H9 (cell line): ENCODE measurements at regions not wholly inside any gene's neighbourhood (a gene's known extent, or its start where the extent isn't known, plus 50 kb on each side); places are given as distances from the start of the nearest gene placed in this dataset.

ENCODE experiments used
- DNase-seq: peaks from one replicate; pipeline ENCODE4 v3.0.0-alpha.2; 2017
- H2AFZ ChIP-seq: one replicate; pipeline ENCODE4 v1.6.1; 2013; ENCODE audit warnings: mild to moderate bottlenecking, low read length, control low read depth, moderate library complexity
- H2AK5ac ChIP-seq: 2 replicates; pipeline ENCODE4 v1.6.1; 2013; ENCODE audit warnings: low read length, control low read depth, mixed read lengths; ENCODE audit not compliant: insufficient read length
- H2BK120ac ChIP-seq: one replicate; pipeline ENCODE4 v1.6.1; 2013; ENCODE audit warnings: low read depth, mild to moderate bottlenecking, low read length, control low read depth, inconsistent platforms; ENCODE audit not compliant: poor library complexity, severe bottlenecking
- H2BK12ac ChIP-seq: 2 replicates; pipeline ENCODE4 v1.6.1; 2013; ENCODE audit warnings: low read length, control low read depth, mixed read lengths, low read depth; ENCODE audit not compliant: insufficient read length
- H2BK15ac ChIP-seq: 2 replicates; pipeline ENCODE4 v1.6.1; 2013; ENCODE audit warnings: low read depth, low read length, control low read depth
- H2BK20ac ChIP-seq: one replicate; pipeline ENCODE4 v1.6.1; 2013; ENCODE audit warnings: low read depth, mild to moderate bottlenecking, low read length, control low read depth, inconsistent platforms; ENCODE audit not compliant: poor library complexity, severe bottlenecking
- H2BK5ac ChIP-seq: 2 replicates; pipeline ENCODE4 v1.6.1; 2013; ENCODE audit warnings: low read length, control low read depth, mixed read lengths; ENCODE audit not compliant: insufficient read length
- H3K14ac ChIP-seq: 2 replicates; pipeline ENCODE4 v1.6.1; 2013; ENCODE audit warnings: low read length, control low read depth; ENCODE audit not compliant: insufficient read depth
- H3K18ac ChIP-seq: 2 replicates; pipeline ENCODE4 v1.6.1; 2013; ENCODE audit warnings: low read depth, mild to moderate bottlenecking, mixed read lengths, low read length, control low read depth; ENCODE audit not compliant: insufficient read length
- H3K23ac ChIP-seq: 2 replicates; pipeline ENCODE4 v1.6.1; 2013; ENCODE audit warnings: low read length, control low read depth, mixed read lengths, low read depth; ENCODE audit not compliant: insufficient read length
- H3K23me2 ChIP-seq: 2 replicates; pipeline ENCODE4 v1.6.1; 2013; ENCODE audit warnings: low read depth, mild to moderate bottlenecking, mixed read lengths, low read length, control low read depth; ENCODE audit not compliant: insufficient read length, poor library complexity, severe bottlenecking
- H3K27ac ChIP-seq: 2 replicates; pipeline ENCODE4 v1.5.1; 2013; ENCODE audit warnings: low read length, control low read depth, mixed read lengths, low read depth; ENCODE audit not compliant: insufficient read length
- H3K27me3 ChIP-seq: 2 replicates; pipeline ENCODE4 v1.6.1; 2013; ENCODE audit warnings: low read length, control low read depth, inconsistent platforms; ENCODE audit not compliant: insufficient read depth
- H3K4ac ChIP-seq: 2 replicates; pipeline ENCODE4 v1.6.1; 2013; ENCODE audit warnings: low read depth, mild to moderate bottlenecking, control low read depth, inconsistent platforms, low read length, moderate library complexity
- H3K4me1 ChIP-seq: 2 replicates; pipeline ENCODE4 v1.6.1; 2013; ENCODE audit warnings: low read length, control low read depth, inconsistent platforms; ENCODE audit not compliant: insufficient read depth
- H3K4me2 ChIP-seq: 2 replicates; pipeline ENCODE4 v1.6.1; 2013; ENCODE audit warnings: low read length, control low read depth, mixed read lengths; ENCODE audit not compliant: insufficient read length, insufficient read depth
- H3K56ac ChIP-seq: 2 replicates; pipeline ENCODE4 v1.6.1; 2013; ENCODE audit warnings: low read depth, mild to moderate bottlenecking, mixed read lengths, low read length, control low read depth; ENCODE audit not compliant: insufficient read length
- H3K79me1 ChIP-seq: 2 replicates; pipeline ENCODE4 v1.6.1; 2013; ENCODE audit warnings: low read depth, mild to moderate bottlenecking, moderate library complexity, low read length, control low read depth, inconsistent platforms; ENCODE audit not compliant: insufficient read depth, poor library complexity, severe bottlenecking
- H3K79me2 ChIP-seq: 2 replicates; pipeline ENCODE4 v1.6.1; 2013; ENCODE audit warnings: low read length, control low read depth, inconsistent platforms; ENCODE audit not compliant: insufficient read depth
- H3K9ac ChIP-seq: 2 replicates; pipeline ENCODE4 v1.6.1; 2013; ENCODE audit warnings: low read length, control low read depth, mixed read lengths; ENCODE audit not compliant: insufficient read length; ENCODE audit errors: extremely low read depth
- H3K9me3 ChIP-seq: one replicate; pipeline ENCODE4 v1.6.1; 2013; ENCODE audit warnings: low read depth, low read length, inconsistent platforms; ENCODE audit not compliant: control insufficient read depth
- H3T11ph ChIP-seq: one replicate; pipeline ENCODE4 v1.6.1; 2013; ENCODE audit warnings: mild to moderate bottlenecking, low read length, control low read depth, inconsistent platforms
- H4K20me1 ChIP-seq: one replicate; pipeline ENCODE4 v1.6.1; 2013; ENCODE audit not compliant: control insufficient read depth, insufficient read length, insufficient read depth
- H4K5ac ChIP-seq: 2 replicates; pipeline ENCODE4 v1.6.1; 2013; ENCODE audit warnings: low read depth, mild to moderate bottlenecking, mixed read lengths, low read length, control low read depth; ENCODE audit not compliant: insufficient read length
- H4K8ac ChIP-seq: replicated peaks from 2 replicates; pipeline ENCODE4 v1.6.1; 2013; ENCODE audit warnings: low read length, control low read depth, mixed read lengths, low read depth; ENCODE audit not compliant: insufficient read length
- H4K91ac ChIP-seq: 2 replicates; pipeline ENCODE4 v1.6.1; 2013; ENCODE audit warnings: low read depth, mild to moderate bottlenecking, moderate library complexity, mixed read lengths, low read length, control low read depth; ENCODE audit not compliant: insufficient read length
- H3K27ac Mint-ChIP-seq, 3 experiments: 2 replicates in 2 of 3; 3 replicates in 1 of 3; pipeline ENCODE4 v1.8.0; 2020 to 2021; ENCODE audit warnings: mixed read lengths in 3 of 3, mild to moderate bottlenecking in 1 of 3, moderate library complexity in 1 of 3
- H3K27me3 Mint-ChIP-seq: 2 replicates; pipeline ENCODE4 v1.8.0; 2021; ENCODE audit warnings: low read depth, mild to moderate bottlenecking, moderate library complexity, mixed read lengths
- H3K36me3 Mint-ChIP-seq, 3 experiments: 2 replicates in 2 of 3; 3 replicates in 1 of 3; pipeline ENCODE4 v1.8.0; 2020 to 2021; ENCODE audit warnings: low read depth in 3 of 3, mixed read lengths in 3 of 3; ENCODE audit not compliant: insufficient read depth in 1 of 3
- H3K4me1 Mint-ChIP-seq, 2 experiments: 2 replicates each; pipeline ENCODE4 v1.8.0; 2020; ENCODE audit warnings: mixed read lengths in 2 of 2
- H3K4me3 Mint-ChIP-seq, 2 experiments: 2 replicates in 1 of 2; 3 replicates in 1 of 2; pipeline ENCODE4 v1.8.0; 2020 to 2021; ENCODE audit warnings: mild to moderate bottlenecking in 2 of 2, mixed read lengths in 2 of 2, moderate library complexity in 1 of 2
- H3K9me3 Mint-ChIP-seq, 2 experiments: 2 replicates in 1 of 2; 3 replicates in 1 of 2; pipeline ENCODE4 v1.8.0; 2020; ENCODE audit warnings: mild to moderate bottlenecking in 2 of 2, mixed read lengths in 2 of 2, moderate library complexity in 1 of 2
- CTCF ChIP-seq: fragments of 200-600 bp; sonication (generic); conservative IDR thresholded peaks from 3 replicates; pipeline ENCODE4 v1.8.0; 2021; ENCODE audit warnings: antibody characterized with exemption, mild to moderate bottlenecking
- WGBS: extraction: QIAGEN DNeasy Blood & Tissue Kit; methylation state at CpG from one replicate; pipeline ENCODE4 v1.1.7; 2013; ENCODE audit warnings: missing lambda C conversion rate, low lambda C conversion rate, mixed read lengths; ENCODE audit not compliant: insufficient read length; ENCODE audit errors: extremely low coverage; 5-methylcytosine and 5-hydroxymethylcytosine counted together

GRCh38 chr1:22350171-22350923 lies 101.3 kb upstream of the ZBTB40 start:
- H4K20me1 ChIP-seq, result no peaks in the 10 kb centered on the region
- no peak overlapping the region for H3K23ac ChIP-seq
- Mint-ChIP-seq H3K27ac (peak overlapping the region in 1 of 3 experiments; percentile 15; a peak in 1 of 7 replicates), H3K4me1 (peaks cover 21 to 31% of the 10 kb centered on the region in 2 experiments), H3K36me3 (peaks cover 0 to 3% (median 0%) of the 10 kb centered on the region in 3 experiments; a peak in 1 of 7 replicates), H3K4me3 (peak overlapping the region; percentile 10 to 67; a peak in 4 of 5 replicates), H3K9me3 (peaks cover 2 to 3% of the 10 kb centered on the region in 2 experiments; a peak in 2 of 5 replicates), H3K27me3 (peaks cover 10% of the 10 kb centered on the region)
- H3K4me2 ChIP-seq, result peak overlapping the region; percentile 30
- no peak overlapping the region for H4K8ac ChIP-seq
- H3K79me1 ChIP-seq, result no peaks in the 10 kb centered on the region
- no peak overlapping the region for H3T11ph ChIP-seq
- no peaks in the 10 kb centered on the region for H3K9me3 ChIP-seq
- no CpG with 5 or more reads among the region's 22 CpGs for WGBS
- H3K9ac ChIP-seq, result no peak overlapping the region
- peak; percentile 63 for DNase-seq
- H2BK120ac ChIP-seq, result no peak overlapping the region
- H3K4me1 ChIP-seq, result peaks cover 3% of the 10 kb centered on the region; the same call in 1 of the 2 replicates
- no peak overlapping the region; the same call in 1 of the 2 replicates for H3K14ac ChIP-seq
- H3K79me2 ChIP-seq, result no peaks in the 10 kb centered on the region
- no peak overlapping the region for H2BK15ac ChIP-seq
- H3K27ac ChIP-seq, result no peak overlapping the region
- H2AFZ ChIP-seq, result no peak overlapping the region
- H4K5ac ChIP-seq, result no peak overlapping the region
- H3K56ac ChIP-seq, result no peak overlapping the region
- H2BK12ac ChIP-seq, result no peak overlapping the region
- no peak overlapping the region for H4K91ac ChIP-seq
- H3K27me3 ChIP-seq, result no peaks in the 10 kb centered on the region
- H2AK5ac ChIP-seq, result no peak overlapping the region
- H3K4ac ChIP-seq, result no peak overlapping the region
- no peak overlapping the region for H2BK5ac ChIP-seq
- TF ChIP-seq CTCF, result no peak
- no peak overlapping the region for H2BK20ac ChIP-seq
- peaks cover 3% of the 10 kb centered on the region for H3K23me2 ChIP-seq
- no peak overlapping the region for H3K18ac ChIP-seq
